HEK293 (cell line): ENCODE measurements at regions not wholly inside any gene's neighbourhood (a gene's known extent, or its start where the extent isn't known, plus 50 kb on each side); places are given as distances from the start of the nearest gene placed in this dataset.

ENCODE experiments used
- ATF2 ChIP-seq: fragments of 450-650 bp; formaldehyde crosslinking; IDR thresholded peaks from 2 replicates; pipeline ENCODE4 v1.5.1; 2016; ENCODE audit warnings: missing biosample characterization, missing genetic modification characterization, low read depth
- BCL11B ChIP-seq: fragments of 450-650 bp; formaldehyde crosslinking; IDR thresholded peaks from 2 replicates; pipeline ENCODE4 v1.5.1; 2016; ENCODE audit warnings: low read depth, missing biosample characterization, missing genetic modification characterization
- ELK4 ChIP-seq: IDR thresholded peaks from 2 replicates; pipeline ENCODE4 v1.6.1; 2011; ENCODE audit warnings: mild to moderate bottlenecking, low read depth, low read length, borderline replicate concordance
- GLIS2 ChIP-seq: fragments of 450-650 bp; formaldehyde crosslinking; IDR thresholded peaks from 2 replicates; pipeline ENCODE4 v1.5.1; 2016; ENCODE audit warnings: missing biosample characterization, missing genetic modification characterization
- PATZ1 ChIP-seq: fragments of 450-650 bp; formaldehyde crosslinking; IDR thresholded peaks from 2 replicates; pipeline ENCODE4 v1.5.1; 2016; ENCODE audit warnings: missing biosample characterization, missing genetic modification characterization
- PBX3 ChIP-seq: sonication (generic); formaldehyde crosslinking; IDR thresholded peaks from 2 replicates; pipeline ENCODE4 v1.8.1; 2022; ENCODE audit warnings: mild to moderate bottlenecking, moderate library complexity, missing genetic modification reagents
- ZBTB11 ChIP-seq: fragments of 450-650 bp; formaldehyde crosslinking; conservative IDR thresholded peaks from 2 replicates; pipeline ENCODE4 v1.5.1; 2016; ENCODE audit warnings: low read depth, missing biosample characterization, missing genetic modification characterization
- ZBTB17 ChIP-seq: fragments of 450-650 bp; formaldehyde crosslinking; IDR thresholded peaks from 2 replicates; pipeline ENCODE4 v1.5.1; 2016; ENCODE audit warnings: missing biosample characterization, missing genetic modification characterization
- ZNF132 ChIP-seq: fragments of 450-650 bp; formaldehyde crosslinking; IDR thresholded peaks from 2 replicates; pipeline ENCODE4 v1.5.1; 2017; ENCODE audit warnings: missing biosample characterization, missing genetic modification characterization, borderline replicate concordance
- ZNF148 ChIP-seq: fragments of 450-650 bp; formaldehyde crosslinking; IDR thresholded peaks from 2 replicates; pipeline ENCODE4 v1.5.0; 2017; ENCODE audit warnings: missing biosample characterization, missing genetic modification characterization, borderline replicate concordance
- ZNF18 ChIP-seq: fragments of 450-650 bp; formaldehyde crosslinking; IDR thresholded peaks from 2 replicates; pipeline ENCODE4 v1.5.1; 2016; ENCODE audit warnings: missing biosample characterization, missing genetic modification characterization
- ZNF2 ChIP-seq: fragments of 450-650 bp; formaldehyde crosslinking; IDR thresholded peaks from 2 replicates; pipeline ENCODE4 v1.5.1; 2016; ENCODE audit warnings: missing biosample characterization, missing genetic modification characterization
- ZNF292 ChIP-seq: fragments of 450-650 bp; formaldehyde crosslinking; IDR thresholded peaks from 2 replicates; pipeline ENCODE4 v1.5.1; 2016; ENCODE audit warnings: low read depth, missing biosample characterization, missing genetic modification characterization, borderline replicate concordance
- ZNF311 ChIP-seq: fragments of 450-650 bp; formaldehyde crosslinking; IDR thresholded peaks from 2 replicates; pipeline ENCODE4 v1.5.1; 2017; ENCODE audit warnings: missing biosample characterization, missing genetic modification characterization, borderline replicate concordance
- ZNF423 ChIP-seq: fragments of 450-650 bp; formaldehyde crosslinking; IDR thresholded peaks from 2 replicates; pipeline ENCODE4 v1.5.1; 2016; ENCODE audit warnings: missing biosample characterization, missing genetic modification characterization
- ZNF433 ChIP-seq: fragments of 450-650 bp; formaldehyde crosslinking; IDR thresholded peaks from 2 replicates; pipeline ENCODE4 v1.5.1; 2016; ENCODE audit warnings: missing biosample characterization, missing genetic modification characterization, low read depth
- ZNF555 ChIP-seq: fragments of 450-650 bp; formaldehyde crosslinking; conservative IDR thresholded peaks from 2 replicates; pipeline ENCODE4 v1.5.1; 2017; ENCODE audit warnings: missing biosample characterization, mild to moderate bottlenecking, missing genetic modification characterization, inconsistent platforms
- ZNF621 ChIP-seq: fragments of 450-650 bp; formaldehyde crosslinking; IDR thresholded peaks from 2 replicates; pipeline ENCODE4 v1.5.1; 2017; ENCODE audit warnings: missing biosample characterization, missing genetic modification characterization
- ZNF629 ChIP-seq: fragments of 450-650 bp; formaldehyde crosslinking; IDR thresholded peaks from 2 replicates; pipeline ENCODE4 v1.5.1; 2017; ENCODE audit warnings: missing biosample characterization, missing genetic modification characterization
- ZNF768 ChIP-seq: fragments of 450-650 bp; formaldehyde crosslinking; IDR thresholded peaks from 2 replicates; pipeline ENCODE4 v1.5.1; 2018; ENCODE audit warnings: missing biosample characterization, mild to moderate bottlenecking, missing genetic modification characterization
- ZNF791 ChIP-seq: fragments of 450-650 bp; formaldehyde crosslinking; IDR thresholded peaks from 2 replicates; pipeline ENCODE4 v1.5.1; 2016; ENCODE audit warnings: missing biosample characterization, missing genetic modification characterization
- ZSCAN16 ChIP-seq: fragments of 450-650 bp; formaldehyde crosslinking; IDR thresholded peaks from 2 replicates; pipeline ENCODE4 v1.5.1; 2016; ENCODE audit warnings: missing biosample characterization, missing genetic modification characterization
- ZSCAN4 ChIP-seq: fragments of 450-650 bp; formaldehyde crosslinking; IDR thresholded peaks from 2 replicates; pipeline ENCODE4 v1.5.1; 2017; ENCODE audit warnings: missing biosample characterization, missing genetic modification characterization

GRCh38 chr13:97141564-97142005 lies 80.5 kb upstream of the MBNL2 start (continued):
- TF ChIP-seq ZBTB11 (no peak), ELK4 (no peak), BCL11B (no peak), ZNF292 (tag by site-specific recombination) (no peak), ZNF311 (tag by site-specific recombination) (no peak), ZNF555 (tag by site-specific recombination) (no peak), ZBTB17 (peak; percentile 98), PATZ1 (tag by site-specific recombination) (no peak), ZNF433 (no peak), ZNF423 (tag by site-specific recombination) (no peak), ZSCAN4 (tag by site-specific recombination) (0 out of 2 replicates have a peak, but pooled peaks have one; percentile 37), ZNF2 (peak; percentile 100), ATF2 (tag by site-specific recombination) (no peak), ZNF132 (tag by site-specific recombination) (no peak), ZNF791 (no peak), ZNF768 (tag by site-specific recombination) (no peak), ZNF148 (tag by site-specific recombination) (no peak), GLIS2 (tag by site-specific recombination) (no peak), ZNF18 (tag by site-specific recombination) (no peak), ZSCAN16 (no peak), ZNF621 (tag by site-specific recombination) (no peak), PBX3 (CRISPR knock-in tag) (no peak), ZNF629 (tag by site-specific recombination) (peak; percentile 75)
